CD14-positive monocyte (primary cell): ENCODE measurements at regions not wholly inside any gene's neighbourhood (a gene's known extent, or its start where the extent isn't known, plus 50 kb on each side); places are given as distances from the start of the nearest gene placed in this dataset.
"Not testable (repeated sequence)": the region's sequence is repeated elsewhere in the genome, so short reads cannot be mapped to it uniquely, and the experiment has no call there.

Experiments used
- DNase-seq, 3 donors: peaks; one replicate each; pipeline ENCODE4 v3.0.0-alpha.2; 2011 to 2022
- H2AFZ ChIP-seq: 2 replicates; pipeline ENCODE4 v1.6.0; 2012; ENCODE audit warnings: mild to moderate bottlenecking, low read depth, low read length, inconsistent platforms; ENCODE audit not compliant: insufficient read depth, poor library complexity, severe bottlenecking
- H3K27ac ChIP-seq, 2 donors: 1 replicate in 1 of 2; 2 replicates in 1 of 2; pipeline ENCODE4 v1.5.1; 2012 to 2013; ENCODE audit warnings: low read length in 2 of 2, control low read depth in 1 of 2, inconsistent platforms in 1 of 2, low read depth in 1 of 2, mild to moderate bottlenecking in 1 of 2
- H3K27me3 ChIP-seq, 2 donors: one replicate each; pipeline versions ENCODE4 v1.6.0 to v1.6.1; 2011 to 2013; ENCODE audit warnings: low read length in 2 of 2; ENCODE audit not compliant: control insufficient read depth in 2 of 2, insufficient read depth in 2 of 2
- H3K36me3 ChIP-seq, 2 donors: replicated peaks in 1 of 2; 1 replicate in 1 of 2; 2 replicates in 1 of 2; pipeline versions ENCODE4 v1.5.1 to v1.6.1; 2012 to 2013; ENCODE audit warnings: low read length in 2 of 2, control low read depth in 1 of 2, inconsistent platforms in 1 of 2, mild to moderate bottlenecking in 1 of 2; ENCODE audit not compliant: insufficient read depth in 2 of 2, control insufficient read depth in 1 of 2
- H3K4me1 ChIP-seq, 2 donors: 1 replicate in 1 of 2; 2 replicates in 1 of 2; pipeline versions ENCODE4 v1.5.1 to v1.6.1; 2012 to 2013; ENCODE audit warnings: low read length in 2 of 2, control low read depth in 1 of 2, inconsistent platforms in 1 of 2, mild to moderate bottlenecking in 1 of 2, moderate library complexity in 1 of 2; ENCODE audit not compliant: insufficient read depth in 2 of 2, control insufficient read depth in 1 of 2
- H3K4me2 ChIP-seq: replicated peaks from 2 replicates; pipeline ENCODE3; 2012; ENCODE audit warnings: low read length, moderate library complexity, mild to moderate bottlenecking; ENCODE audit not compliant: poor library complexity, severe bottlenecking; ENCODE audit errors: extremely low read depth
- H3K4me3 ChIP-seq, 3 experiments: fragments of 200-600 bp in 1 of 3; sonication (generic) in 1 of 3; replicated peaks in 1 of 3; 1 replicate in 2 of 3; 2 replicates in 1 of 3; pipeline ENCODE4 v1.5.1; 2011 to 2013; ENCODE audit warnings: low read length in 3 of 3, mild to moderate bottlenecking in 3 of 3, control low read depth in 2 of 3, low read depth in 2 of 3, inconsistent platforms in 1 of 3, moderate library complexity in 1 of 3
- H3K79me2 ChIP-seq: 2 replicates; pipeline ENCODE4 v1.6.0; 2012; ENCODE audit warnings: mild to moderate bottlenecking, control low read depth, inconsistent platforms, low read length, moderate library complexity; ENCODE audit not compliant: insufficient read depth
- H3K9ac ChIP-seq: 2 replicates; pipeline ENCODE4 v1.6.0; 2017; ENCODE audit warnings: low read length, mild to moderate bottlenecking; ENCODE audit not compliant: insufficient read depth, poor library complexity, severe bottlenecking
- H3K9me3 ChIP-seq, 2 donors: replicated peaks in 1 of 2; 1 replicate in 1 of 2; 2 replicates in 1 of 2; pipeline versions ENCODE4 v1.5.1 to v1.6.1; 2012 to 2013; ENCODE audit warnings: low read length in 2 of 2, control low read depth in 1 of 2; ENCODE audit not compliant: control insufficient read depth in 1 of 2, insufficient read depth in 1 of 2
- H4K20me1 ChIP-seq: 2 replicates; pipeline ENCODE4 v1.6.0; 2012; ENCODE audit warnings: mild to moderate bottlenecking, low read length, control low read depth, moderate library complexity; ENCODE audit not compliant: insufficient read depth
- H3K27ac Mint-ChIP-seq, 7 donors: one replicate each; pipeline ENCODE4 v1.8.0; 2020; ENCODE audit warnings: mild to moderate bottlenecking in 7 of 7, mixed read lengths in 7 of 7, moderate library complexity in 6 of 7, inconsistent platforms in 2 of 7
- H3K27me3 Mint-ChIP-seq, 3 donors: one replicate each; pipeline ENCODE4 v1.8.0; 2021 to 2022; ENCODE audit warnings: low read depth in 3 of 3, mild to moderate bottlenecking in 3 of 3, mixed read lengths in 3 of 3, moderate library complexity in 3 of 3, inconsistent platforms in 1 of 3
- H3K36me3 Mint-ChIP-seq, 2 donors: one replicate each; pipeline ENCODE4 v1.8.0; 2020; ENCODE audit warnings: mixed read lengths in 2 of 2, inconsistent platforms in 1 of 2, mild to moderate bottlenecking in 1 of 2
- H3K4me1 Mint-ChIP-seq: one replicate; pipeline ENCODE4 v1.8.0; 2020; ENCODE audit warnings: mild to moderate bottlenecking, mixed read lengths
- H3K4me3 Mint-ChIP-seq, 2 donors: one replicate each; pipeline ENCODE4 v1.8.0; 2020; ENCODE audit warnings: mild to moderate bottlenecking in 2 of 2, mixed read lengths in 2 of 2, moderate library complexity in 1 of 2
- H3K9me3 Mint-ChIP-seq, 7 donors: one replicate each; pipeline ENCODE4 v1.8.0; 2020 to 2022; ENCODE audit warnings: mixed read lengths in 7 of 7, mild to moderate bottlenecking in 6 of 7, moderate library complexity in 6 of 7, inconsistent platforms in 2 of 7
- CTCF ChIP-seq: fragments of 200-600 bp; IDR thresholded peaks from one replicate; pipeline ENCODE4 v1.8.0; 2022; ENCODE audit warnings: antibody characterized with exemption, mild to moderate bottlenecking
- WGBS: methylation state at CpG from one replicate; pipeline ENCODE4 v1.1.5; 2013; ENCODE audit warnings: missing lambda C conversion rate; ENCODE audit not compliant: insufficient coverage; 5-methylcytosine and 5-hydroxymethylcytosine counted together
- intact Hi-C, 2 donors: fragments of 100-400 bp; cut with micrococcal nuclease; formaldehyde crosslinking; loops; one replicate each; pipeline versions ENCODE4 v1.15.0 to v1.15.1; 2023

GRCh38 chr5:102590467-102590866 is 91.7 kb upstream of the SLCO6A1 start:
- Mint-ChIP-seq H3K27ac (no peak overlapping the region), H3K9me3 (peaks cover 0 to 9% (median 0%) of the 10 kb centered on the region in 7 donors), H3K4me3 (no peak overlapping the region), H3K4me1 (no peaks in the 10 kb centered on the region), H3K36me3 (no peaks in the 10 kb centered on the region), H3K27me3 (no peaks in the 10 kb centered on the region)
- Histone ChIP-seq H3K27ac (no peak overlapping the region), H4K20me1 (no peaks in the 10 kb centered on the region), H3K9ac (no peak overlapping the region), H3K27me3 (no peaks in the 10 kb centered on the region), H3K4me2 (no peak overlapping the region), H3K4me1 (no peaks in the 10 kb centered on the region), H3K79me2 (no peaks in the 10 kb centered on the region), H2AFZ (no peak overlapping the region), H3K9me3 (peaks cover 0 to 3% of the 10 kb centered on the region in 2 donors), H3K4me3 (no peak overlapping the region), H3K36me3 (no peaks in the 10 kb centered on the region)
- intact Hi-C loops = no loop called here
- no CpG with 5 or more reads among the region's 3 CpGs for WGBS
- DNase-seq = no peak
- no peak for TF ChIP-seq CTCF

- peaks cover 0 to 9% (median 0%) of the 10 kb centered on the region in 7 donors for H3K9me3 Mint-ChIP-seq
- H3K9ac ChIP-seq = no peak overlapping the region
- no peak overlapping the region for H2AFZ ChIP-seq
- H3K79me2 ChIP-seq = no peaks in the 10 kb centered on the region
- H3K27me3 Mint-ChIP-seq = no peaks in the 10 kb centered on the region
- H3K27ac Mint-ChIP-seq = no peak overlapping the region
- no peaks in the 10 kb centered on the region for H4K20me1 ChIP-seq
- H3K4me3 ChIP-seq = no peak overlapping the region
- no peak overlapping the region for H3K4me2 ChIP-seq
- no peak for DNase-seq
- no peak overlapping the region for H3K4me3 Mint-ChIP-seq
- no peak overlapping the region for H3K27ac ChIP-seq
- intact Hi-C loops = no loop called here
- 90% methylated on average over 2 of the region's 5 CpGs for WGBS
- peaks cover 0 to 3% of the 10 kb centered on the region in 2 donors for H3K9me3 ChIP-seq
- H3K4me1 ChIP-seq = peaks cover 0 to 6% of the 10 kb centered on the region in 2 donors
- peaks cover 5% of the 10 kb centered on the region for H3K4me1 Mint-ChIP-seq
- no peaks in the 10 kb centered on the region for H3K36me3 Mint-ChIP-seq
- no peak for TF ChIP-seq CTCF
- no peaks in the 10 kb centered on the region for H3K36me3 ChIP-seq
- H3K27me3 ChIP-seq = no peaks in the 10 kb centered on the region
Observed at GRCh38 chr5:102591650-102592049, 92.8 kb upstream of the SLCO6A1 start.

- H3K4me3 ChIP-seq, intact Hi-C loops, H3K27me3 ChIP-seq, H3K9me3 Mint-ChIP-seq, H3K36me3 ChIP-seq, H3K36me3 Mint-ChIP-seq, H3K27ac Mint-ChIP-seq, H4K20me1 ChIP-seq, H3K4me1 ChIP-seq, H3K4me2 ChIP-seq, H3K9me3 ChIP-seq, H3K79me2 ChIP-seq, H3K4me1 Mint-ChIP-seq, DNase-seq, H3K9ac ChIP-seq, H2AFZ ChIP-seq, H3K27ac ChIP-seq, H3K4me3 Mint-ChIP-seq, H3K27me3 Mint-ChIP-seq: not testable (repeated sequence)
- 61% methylated on average over 2 of the region's 3 CpGs for WGBS
Observed at GRCh38 chr5:102592586-102592985, 93.8 kb upstream of the SLCO6A1 start.
